OCI-LY7 (cell line): ENCODE measurements at regions not wholly inside any gene's neighbourhood (a gene's known extent, or its start where the extent isn't known, plus 50 kb on each side); places are given as distances from the start of the nearest gene placed in this dataset.

ENCODE experiments used
- CTCF ChIP-seq: fragments of 200-600 bp; sonication (generic); conservative IDR thresholded peaks from 2 replicates; pipeline ENCODE4 v1.5.1; 2014; ENCODE audit warnings: mild to moderate bottlenecking, antibody characterized with exemption, low read length, moderate library complexity, mixed read lengths
- EZH2phosphoT487 ChIP-seq: fragments of 200-600 bp; sonication (generic); IDR thresholded peaks from 2 replicates; pipeline ENCODE4 v1.6.1; 2018; ENCODE audit warnings: low read depth, borderline replicate concordance, mild to moderate bottlenecking, mixed run types, antibody characterized with exemption, low read length, moderate library complexity, mixed read lengths

GRCh38 chr3:143901105-143901504 is 52.8 kb upstream of the SLC9A9 start:
- TF ChIP-seq CTCF: no peak
- TF ChIP-seq EZH2phosphoT487: no peak
